ENCODE measurements at regions not wholly inside any gene's neighbourhood (a gene's known extent, or its start where the extent isn't known, plus 50 kb on each side); places are given as distances from the start of the nearest gene placed in this dataset.

- Mint-ChIP-seq H3K4me3 (ENCODE audit: unreplicated experiment) (no peak overlapping the region), H3K27ac (ENCODE audit: unreplicated experiment) (no peak overlapping the region), H3K4me1 (ENCODE audit: low read depth, unreplicated experiment) (no peaks in the 10 kb centered on the region), H3K36me3 (ENCODE audit: low read depth, unreplicated experiment) (no peaks in the 10 kb centered on the region), H3K27me3 (ENCODE audit: low read depth, unreplicated experiment) (no peaks in the 10 kb centered on the region), H3K9me3 (ENCODE audit: unreplicated experiment) (peaks cover 3% of the 10 kb centered on the region)
- TF ChIP-seq, protein P1, sequence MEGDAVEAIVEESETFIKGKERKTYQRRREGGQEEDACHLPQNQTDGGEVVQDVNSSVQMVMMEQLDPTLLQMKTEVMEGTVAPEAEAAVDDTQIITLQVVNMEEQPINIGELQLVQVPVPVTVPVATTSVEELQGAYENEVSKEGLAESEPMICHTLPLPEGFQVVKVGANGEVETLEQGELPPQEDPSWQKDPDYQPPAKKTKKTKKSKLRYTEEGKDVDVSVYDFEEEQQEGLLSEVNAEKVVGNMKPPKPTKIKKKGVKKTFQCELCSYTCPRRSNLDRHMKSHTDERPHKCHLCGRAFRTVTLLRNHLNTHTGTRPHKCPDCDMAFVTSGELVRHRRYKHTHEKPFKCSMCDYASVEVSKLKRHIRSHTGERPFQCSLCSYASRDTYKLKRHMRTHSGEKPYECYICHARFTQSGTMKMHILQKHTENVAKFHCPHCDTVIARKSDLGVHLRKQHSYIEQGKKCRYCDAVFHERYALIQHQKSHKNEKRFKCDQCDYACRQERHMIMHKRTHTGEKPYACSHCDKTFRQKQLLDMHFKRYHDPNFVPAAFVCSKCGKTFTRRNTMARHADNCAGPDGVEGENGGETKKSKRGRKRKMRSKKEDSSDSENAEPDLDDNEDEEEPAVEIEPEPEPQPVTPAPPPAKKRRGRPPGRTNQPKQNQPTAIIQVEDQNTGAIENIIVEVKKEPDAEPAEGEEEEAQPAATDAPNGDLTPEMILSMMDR (IDR thresholded peaks at IDR 0.05; ENCODE audit: insufficient read depth, low read depth, low read length) = no peak
- no peak for TF ChIP-seq EZH2 (IDR thresholded peaks at IDR 0.05; ENCODE audit: insufficient read depth, low read length)
- Histone ChIP-seq H3K27ac (ENCODE audit: low read depth, low read length) (no peak overlapping the region), H3K9me3 (ENCODE audit: insufficient read depth, low read depth, low read length) (no peaks in the 10 kb centered on the region), H3K4me2 (ENCODE audit: low read length) (no peak overlapping the region), H3K79me2 (ENCODE audit: insufficient read depth, low read length) (no peaks in the 10 kb centered on the region), H3K36me3 (ENCODE audit: insufficient read depth, low read length) (no peaks in the 10 kb centered on the region), H3K4me3 (ENCODE audit: insufficient read depth, low read depth, low read length) (no peak overlapping the region), H3K9ac (ENCODE audit: low read length) (no peak overlapping the region), H4K20me1 (ENCODE audit: insufficient read depth, low read length) (no peaks in the 10 kb centered on the region), H3K27me3 (ENCODE audit: insufficient read depth, low read length) (no peaks in the 10 kb centered on the region), H2AFZ (ENCODE audit: low read depth, low read length) (no peak overlapping the region), H3K4me1 (ENCODE audit: insufficient read depth, low read length) (no peaks in the 10 kb centered on the region)
- FAIRE-seq (no peak), DNase-seq (ENCODE audit: low read depth) (no peak)
Observed at GRCh38 chr4:96483308-96484030, 643.6 kb downstream of the PDHA2 start.

GRCh38 chr4:96486563-96486962, 646.7 kb downstream of the PDHA2 start:
- no peaks in the 10 kb centered on the region for H3K27me3 Mint-ChIP-seq (ENCODE audit: low read depth, unreplicated experiment)
- H2AFZ ChIP-seq (ENCODE audit: low read depth, low read length) = no peak overlapping the region

More at GRCh38 chr4:96486563-96486962, 646.7 kb downstream of the PDHA2 start:
- H3K4me2 ChIP-seq (ENCODE audit: low read length) = no peak overlapping the region
- no peak overlapping the region for H3K27ac Mint-ChIP-seq (ENCODE audit: unreplicated experiment)
- no peaks in the 10 kb centered on the region for H3K4me1 Mint-ChIP-seq (ENCODE audit: low read depth, unreplicated experiment)
- H3K36me3 Mint-ChIP-seq (ENCODE audit: low read depth, unreplicated experiment) = no peaks in the 10 kb centered on the region
- no peaks in the 10 kb centered on the region for H3K9me3 ChIP-seq (ENCODE audit: insufficient read depth, low read depth, low read length)
- FAIRE-seq (no peak), DNase-seq (ENCODE audit: low read depth) (no peak)
- H3K27ac ChIP-seq (ENCODE audit: low read depth, low read length) = no peak overlapping the region
- H4K20me1 ChIP-seq (ENCODE audit: insufficient read depth, low read length) = no peaks in the 10 kb centered on the region
- no peaks in the 10 kb centered on the region for H3K27me3 ChIP-seq (ENCODE audit: insufficient read depth, low read length)
- no peak overlapping the region for H3K4me3 Mint-ChIP-seq (ENCODE audit: unreplicated experiment)
- no peak overlapping the region for H3K4me3 ChIP-seq (ENCODE audit: insufficient read depth, low read depth, low read length)
- no peaks in the 10 kb centered on the region for H3K36me3 ChIP-seq (ENCODE audit: insufficient read depth, low read length)
- H3K9ac ChIP-seq (ENCODE audit: low read length) = no peak overlapping the region
- peaks cover 3% of the 10 kb centered on the region for H3K9me3 Mint-ChIP-seq (ENCODE audit: unreplicated experiment)
- H3K4me1 ChIP-seq (ENCODE audit: insufficient read depth, low read length) = no peaks in the 10 kb centered on the region
- no peaks in the 10 kb centered on the region for H3K79me2 ChIP-seq (ENCODE audit: insufficient read depth, low read length)
- TF ChIP-seq, protein P1 (IDR thresholded peaks at IDR 0.05; ENCODE audit: insufficient read depth, low read depth, low read length) = no peak
- TF ChIP-seq EZH2 (IDR thresholded peaks at IDR 0.05; ENCODE audit: insufficient read depth, low read length) = no peak
